ENCODE measurements at regions not wholly inside any gene's neighbourhood (a gene's known extent, or its start where the extent isn't known, plus 50 kb on each side); places are given as distances from the start of the nearest gene placed in this dataset.

- no peak overlapping the region for H4K91ac ChIP-seq (ENCODE audit: insufficient read depth, low read depth, low read length)
- H2BK5ac ChIP-seq (ENCODE audit: low read depth, low read length, poor library complexity, severe bottlenecking): no peak overlapping the region
- TF ChIP-seq CEBPB (IDR thresholded peaks at IDR 0.05; ENCODE audit: low read depth, low read length) (no peak), MAFK (IDR thresholded peaks at IDR 0.05; ENCODE audit: low read depth, low read length) (no peak), CTCF (conservative IDR thresholded peaks at IDR 0.05; ENCODE audit: low read depth, low read length) (no peak), SMC3 (IDR thresholded peaks at IDR 0.05; ENCODE audit: low read depth, low read length) (no peak), ELK1 (IDR thresholded peaks at IDR 0.05; ENCODE audit: borderline replicate concordance, low read depth, low read length) (no peak), NFE2L2 (IDR thresholded peaks at IDR 0.05; ENCODE audit: low read depth, low read length) (no peak), RFX5 (IDR thresholded peaks at IDR 0.05; ENCODE audit: low read depth, low read length) (no peak), MXI1 (IDR thresholded peaks at IDR 0.05; ENCODE audit: borderline replicate concordance, low read depth, low read length) (no peak), RAD21 (IDR thresholded peaks at IDR 0.05; ENCODE audit: low read length) (no peak), BHLHE40 (IDR thresholded peaks at IDR 0.05; ENCODE audit: low read depth, low read length) (no peak), FOS (IDR thresholded peaks at IDR 0.05; ENCODE audit: low read depth, low read length) (no peak), MAZ (IDR thresholded peaks at IDR 0.05; ENCODE audit: borderline replicate concordance, low read depth, low read length) (no peak), RCOR1 (IDR thresholded peaks at IDR 0.05; ENCODE audit: insufficient replicate concordance, low read length) (no peak), USF2 (IDR thresholded peaks at IDR 0.05; ENCODE audit: low read depth, low read length) (no peak), POLR2A (IDR thresholded peaks at IDR 0.05; ENCODE audit: low read depth, low read length) (no peak), CHD1 (IDR thresholded peaks at IDR 0.05; ENCODE audit: low read depth, low read length) (no peak)
- no peak overlapping the region for H2BK15ac ChIP-seq (ENCODE audit: low read depth, low read length)
- H3K9ac ChIP-seq (ENCODE audit: low read depth, low read length): no peak overlapping the region
- H3K36me3 ChIP-seq (ENCODE audit: control insufficient read depth, insufficient read depth, low read length): no peaks in the 10 kb centered on the region
- H2AK9ac ChIP-seq (replicated peaks; ENCODE audit: low read depth, low read length, poor library complexity): no peak overlapping the region
- no peak overlapping the region for H3K23ac ChIP-seq (ENCODE audit: low read depth, low read length)
- no peaks in the 10 kb centered on the region for H3K27me3 ChIP-seq (ENCODE audit: control insufficient read depth, insufficient read depth, low read length)
- no peak overlapping the region for H2BK20ac ChIP-seq (ENCODE audit: low read depth, low read length)
- H3K9me1 ChIP-seq (ENCODE audit: insufficient read depth, low read length): no peaks in the 10 kb centered on the region
- dilution Hi-C loops (cut with HindIII; ENCODE audit: low sequenced_read_pairs, unreplicated experiment): no loop called here
- no peak overlapping the region for H3K4me3 ChIP-seq (ENCODE audit: insufficient read depth, low read depth, low read length)
- H3K4me2 ChIP-seq (ENCODE audit: low read depth, low read length): no peak overlapping the region
- H3K14ac ChIP-seq (replicated peaks; ENCODE audit: low read depth, low read length): no peak overlapping the region
- intact Hi-C loops (cut with micrococcal nuclease): no loop called here
- H3K56ac ChIP-seq (ENCODE audit: extremely low read depth, insufficient read depth, low read length): no peak overlapping the region
- no peaks in the 10 kb centered on the region for H3K79me1 ChIP-seq (ENCODE audit: low read depth in 1 of 2, low read length in 2 of 2)
- BruUV-seq (replicated peaks): no TSS peak
- ChIA-PET CTCF (interaction anchor here (0.6 to 0.7 kb wide), 2 partner anchors 113 to 1567 kb away, joined by 3 to 4 read pairs; no protein-coding TSS in a partner anchor), POLR2A (ENCODE audit: unreplicated experiment) (no interaction called here)
- no peak overlapping the region for H2BK120ac ChIP-seq (ENCODE audit: low read depth, low read length)
- H4K20me1 ChIP-seq (ENCODE audit: insufficient read depth, low read length): no peaks in the 10 kb centered on the region
- in situ Hi-C loops (cut with MboI; ENCODE audit: low sequenced_read_pairs): no loop called here
- H3K18ac ChIP-seq (ENCODE audit: low read depth, low read length): no peak overlapping the region
- H3K27ac ChIP-seq (ENCODE audit: insufficient read depth, low read length): no peak overlapping the region
- WGBS, 2 experiments (ENCODE audit: extremely low coverage in 2 of 2, insufficient read length in 1 of 2): no CpG with 5 or more reads among the region's 4 CpGs
- no peak for DNase-seq
- no peaks in the 10 kb centered on the region for H3K4me1 ChIP-seq (ENCODE audit: control insufficient read depth, insufficient read depth, low read length)
- ATAC-seq (ENCODE audit: low read depth): no peak
- H3K9me3 ChIP-seq (ENCODE audit: control insufficient read depth, insufficient read depth, low read length): no peaks in the 10 kb centered on the region
- H2AFZ ChIP-seq (replicated peaks; ENCODE audit: low read length, poor library complexity): no peak overlapping the region
- H4K5ac ChIP-seq (ENCODE audit: low read depth, low read length): no peak overlapping the region
- H4K8ac ChIP-seq (ENCODE audit: low read depth in 2 of 2, low read length in 2 of 2): no peak overlapping the region
- H3K4ac ChIP-seq (ENCODE audit: low read depth, low read length): no peak overlapping the region
- no peak overlapping the region for H2AK5ac ChIP-seq (ENCODE audit: low read depth, low read length)
Observed at GRCh38 chr2:180482696-180483095, 475.6 kb upstream of the CWC22 start.
